SK-N-SH (cell line): ENCODE measurements at regions not wholly inside any gene's neighbourhood (a gene's known extent, or its start where the extent isn't known, plus 50 kb on each side); places are given as distances from the start of the nearest gene placed in this dataset.

ENCODE experiments used
- CTCF ChIA-PET: fragments of 300-600, 350-600 bp; formaldehyde crosslinking; extraction: SDS; loops from one replicate; lab custom pipeline; 2021; lab: Yijun Ruan, JAX
- POLR2A ChIA-PET: fragments of 350-600 bp; sonication (Branson Sonifier 250); formaldehyde crosslinking; extraction: SDS; loops from one replicate; lab custom pipeline; 2020; ENCODE audit warnings: antibody characterized with exemption, inconsistent platforms; lab: Yijun Ruan, JAX
- DNase-seq: peaks from one replicate; pipeline ENCODE4 v3.0.0; 2012
- H2AFZ ChIP-seq: fragments of 200-600 bp; sonication (generic); 2 replicates; pipeline ENCODE4 v1.8.1; 2016; ENCODE audit warnings: antibody characterized with exemption, mild to moderate bottlenecking, low read depth
- H3F3A ChIP-seq: fragments of 200-600 bp; sonication (generic); replicated peaks from 2 replicates; pipeline ENCODE3; 2016; ENCODE audit warnings: antibody characterized with exemption, mild to moderate bottlenecking; ENCODE audit not compliant: insufficient read depth
- H3K27ac ChIP-seq, 2 experiments: fragments of 200-500 bp in 1 of 2; fragments of 200-600 bp in 1 of 2; sonication (Bioruptor generic) in 1 of 2; sonication (generic), shearing (Covaris generic) in 1 of 2; 2 replicates each; pipeline versions ENCODE4 v1.5.1 to v1.6.1; 2014 to 2016; ENCODE audit warnings: low read depth in 2 of 2, inconsistent platforms in 1 of 2, low read length in 1 of 2, mild to moderate bottlenecking in 1 of 2, mixed read lengths in 1 of 2
- H3K27me3 ChIP-seq: fragments of 200-600 bp; sonication (generic), shearing (Covaris generic); 2 replicates; pipeline ENCODE4 v1.6.1; 2016; ENCODE audit warnings: mixed run types; ENCODE audit not compliant: insufficient read depth
- H3K36me3 ChIP-seq, 2 experiments: fragments of 200-500 bp in 1 of 2; fragments of 200-600 bp in 1 of 2; sonication (Bioruptor generic) in 1 of 2; sonication (generic) in 1 of 2; replicated peaks in 1 of 2; 2 replicates each; pipeline versions ENCODE3 to v1.5.1; 2014 to 2016; ENCODE audit warnings: low read length in 1 of 2, mild to moderate bottlenecking in 1 of 2; ENCODE audit not compliant: insufficient read depth in 2 of 2, control insufficient read depth in 1 of 2
- H3K4me1 ChIP-seq, 2 experiments: fragments of 200-500 bp in 1 of 2; fragments of 200-600 bp in 1 of 2; sonication (Bioruptor generic) in 1 of 2; sonication (generic), shearing (Covaris generic) in 1 of 2; 2 replicates each; pipeline versions ENCODE4 v1.5.1 to v1.6.1; 2014 to 2016; ENCODE audit warnings: low read depth in 1 of 2, low read length in 1 of 2, mixed run types in 1 of 2; ENCODE audit not compliant: insufficient read depth in 2 of 2, control insufficient read depth in 1 of 2
- H3K4me2 ChIP-seq: fragments of 200-600 bp; sonication (generic), shearing (Covaris generic); 2 replicates; pipeline ENCODE4 v1.6.1; 2017; ENCODE audit warnings: mixed run types
- H3K4me3 ChIP-seq, 2 experiments: fragments of 200-500 bp in 1 of 2; fragments of 200-600 bp in 1 of 2; sonication (Bioruptor generic) in 1 of 2; sonication (generic), shearing (Covaris generic) in 1 of 2; 2 replicates each; pipeline versions ENCODE4 v1.5.1 to v1.8.1; 2014 to 2016; ENCODE audit warnings: low read depth in 2 of 2, inconsistent platforms in 1 of 2, low read length in 1 of 2, mild to moderate bottlenecking in 1 of 2, mixed read lengths in 1 of 2, moderate library complexity in 1 of 2
- H3K79me2 ChIP-seq: fragments of 200-600 bp; sonication (generic); 2 replicates; pipeline ENCODE4 v1.8.1; 2017; ENCODE audit warnings: mild to moderate bottlenecking; ENCODE audit not compliant: insufficient read depth
- H3K9ac ChIP-seq: fragments of 200-600 bp; sonication (generic); 2 replicates; pipeline ENCODE4 v1.6.1; 2017; ENCODE audit warnings: mixed run types
- H3K9me2 ChIP-seq: fragments of 200-600 bp; sonication (generic); 2 replicates; pipeline ENCODE4 v1.6.1; 2017; ENCODE audit warnings: mixed run types
- H3K9me3 ChIP-seq: fragments of 200-600 bp; sonication (generic); 2 replicates; pipeline ENCODE4 v1.6.1; 2017; ENCODE audit warnings: mixed run types, mild to moderate bottlenecking, moderate library complexity
- H4K20me1 ChIP-seq: fragments of 200-600 bp; sonication (generic); 2 replicates; pipeline ENCODE4 v1.6.1; 2017; ENCODE audit warnings: mild to moderate bottlenecking, mixed run types; ENCODE audit not compliant: insufficient read depth
- CHD2 ChIP-seq: fragments of 150-350 bp; IDR thresholded peaks from 2 replicates; pipeline ENCODE4 v1.6.1; 2018; ENCODE audit warnings: low read length; ENCODE audit not compliant: partially characterized antibody
- ELF1 ChIP-seq: IDR thresholded peaks from 2 replicates; pipeline ENCODE4 v1.4.0; 2012
- EP300 ChIP-seq, 2 experiments: IDR thresholded peaks; 2 replicates each; pipeline versions ENCODE4 v1.4.0 to v1.6.1; 2012; ENCODE audit warnings: borderline replicate concordance in 1 of 2, low read depth in 1 of 2, low read length in 1 of 2
- EZH2phosphoT487 ChIP-seq: fragments of 200-600 bp; sonication (generic); IDR thresholded peaks from 2 replicates; pipeline ENCODE4 v1.6.1; 2017; ENCODE audit warnings: low read depth, mixed run types, mild to moderate bottlenecking, antibody characterized with exemption, moderate library complexity, borderline replicate concordance
- FOSL2 ChIP-seq: IDR thresholded peaks from 2 replicates; pipeline ENCODE4 v1.4.0; 2012; ENCODE audit warnings: low read depth, mild to moderate bottlenecking, moderate library complexity, borderline replicate concordance
- FOXJ3 ChIP-seq: sonication (generic); formaldehyde crosslinking; IDR thresholded peaks from 2 replicates; pipeline ENCODE4 v1.5.1; 2020; ENCODE audit warnings: mild to moderate bottlenecking, missing genetic modification reagents
- FOXM1 ChIP-seq: IDR thresholded peaks from 2 replicates; pipeline ENCODE4 v1.4.0; 2012; ENCODE audit warnings: low read depth, mild to moderate bottlenecking
- GABPA ChIP-seq: IDR thresholded peaks from 2 replicates; pipeline ENCODE4 v1.4.0; 2012; ENCODE audit warnings: low read depth, mild to moderate bottlenecking
- JUND ChIP-seq: IDR thresholded peaks from 2 replicates; pipeline ENCODE4 v1.4.0; 2012
- NFIC ChIP-seq: IDR thresholded peaks from 2 replicates; pipeline ENCODE4 v1.4.0; 2012; ENCODE audit warnings: borderline replicate concordance
- NRF1 ChIP-seq: IDR thresholded peaks from 2 replicates; pipeline ENCODE4 v1.6.1; 2012; ENCODE audit warnings: low read depth, mild to moderate bottlenecking, low read length
- PBX3 ChIP-seq: IDR thresholded peaks from 2 replicates; pipeline ENCODE4; 2012
- RAD21 ChIP-seq: IDR thresholded peaks from 2 replicates; pipeline ENCODE4 v1.6.1; 2012; ENCODE audit warnings: mild to moderate bottlenecking, low read length
- TAF1 ChIP-seq: IDR thresholded peaks from 2 replicates; pipeline ENCODE4 v1.6.1; 2012; ENCODE audit warnings: low read depth, mild to moderate bottlenecking, low read length, moderate library complexity, borderline replicate concordance
- TCF12 ChIP-seq: IDR thresholded peaks from 2 replicates; pipeline ENCODE4 v1.4.0; 2012
- TEAD4 ChIP-seq: IDR thresholded peaks from 2 replicates; pipeline ENCODE4 v1.4.0; 2012; ENCODE audit warnings: mild to moderate bottlenecking, borderline replicate concordance; ENCODE audit not compliant: insufficient read depth
- USF1 ChIP-seq: IDR thresholded peaks from 2 replicates; pipeline ENCODE4 v1.4.0; 2012; ENCODE audit warnings: low read depth, borderline replicate concordance
- YY1 ChIP-seq: IDR thresholded peaks from 2 replicates; pipeline ENCODE4 v1.4.0; 2012; ENCODE audit warnings: low read depth, mild to moderate bottlenecking
- ZBTB33 ChIP-seq: IDR thresholded peaks from 2 replicates; pipeline ENCODE4 v1.4.0; 2012; ENCODE audit warnings: low read depth, borderline replicate concordance
- WGBS: methylation state at CpG from one replicate; pipeline ENCODE4 v1.1.6; 2017; ENCODE audit warnings: low lambda C conversion rate; 5-methylcytosine and 5-hydroxymethylcytosine counted together
- TF ChIP-seq, protein P1 (sequence below): IDR thresholded peaks from 2 replicates; pipeline ENCODE4 v1.6.1; 2012; ENCODE audit warnings: mild to moderate bottlenecking, low read depth, low read length, moderate library complexity

GRCh38 chr16:86899151-86899550, 320.8 kb downstream of the FOXL1 start (continued):
- no peak for TF ChIP-seq ZBTB33
- TF ChIP-seq FOSL2 = no peak

DNA sequence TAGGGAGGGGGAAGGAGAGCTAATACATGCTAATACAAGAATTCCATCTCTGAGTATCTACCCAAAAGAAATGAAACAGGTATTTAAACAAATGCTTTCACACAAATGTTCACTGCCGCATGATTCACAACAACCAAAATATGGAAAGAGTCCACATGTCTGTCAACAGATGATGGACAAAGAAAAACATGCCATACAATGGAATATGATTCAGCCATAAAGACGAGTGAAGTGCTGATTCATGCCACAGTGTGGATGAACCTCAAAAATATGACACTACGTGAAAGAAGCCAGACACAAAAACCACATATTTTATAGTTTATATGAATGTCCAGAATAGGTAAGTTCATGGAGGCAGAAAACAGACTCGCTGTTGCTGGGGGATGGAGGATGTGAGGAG, 321.4 kb downstream of the FOXL1 start:
- no peaks in the 10 kb centered on the region for H3F3A ChIP-seq
- POLR2A ChIA-PET = no interaction called here
- no peaks in the 10 kb centered on the region for H3K9me2 ChIP-seq
- H3K4me3 ChIP-seq = no peak overlapping the region
- no peak overlapping the region for H2AFZ ChIP-seq
- DNase-seq = no peak
- no peaks in the 10 kb centered on the region for H3K36me3 ChIP-seq
- CTCF ChIA-PET = no interaction called here
- 28% methylated on average over 4 of the region's 4 CpGs for WGBS
- H3K27ac ChIP-seq = no peak overlapping the region; a peak in 2 of 4 replicates
- H3K27me3 ChIP-seq = peaks cover 17% of the 10 kb centered on the region; the same call in 1 of the 2 replicates
- H3K9ac ChIP-seq = no peak overlapping the region
- no peak overlapping the region for H3K4me2 ChIP-seq
- no peaks in the 10 kb centered on the region for H3K9me3 ChIP-seq
- H3K79me2 ChIP-seq = no peaks in the 10 kb centered on the region
- peaks cover 0 to 10% of the 10 kb centered on the region in 2 experiments; a peak in 1 of 4 replicates for H3K4me1 ChIP-seq
- no peaks in the 10 kb centered on the region for H4K20me1 ChIP-seq
- TF ChIP-seq NFIC (peak; percentile 68), FOXM1 (no peak), JUND (peak; percentile 65; the same call in 1 of the 2 replicates), RAD21 (no peak), TEAD4 (peak; percentile 14; the same call in 1 of the 2 replicates), TAF1 (no peak), EP300 (IDR thresholded peaks at IDR 0.05; ENCODE audit: borderline replicate concordance in 1 of 2, low read depth in 1 of 2, low read length in 1 of 2) (peak in 1 of 2 experiments; percentile 70; a peak in 2 of 4 replicates), PBX3 (peak; percentile 95), USF1 (no peak), YY1 (no peak), CHD2 (no peak), FOSL2 (peak; percentile 48; the same call in 1 of the 2 replicates), ZBTB33 (peak; percentile 50; the same call in 1 of the 2 replicates), FOXJ3 (CRISPR knock-in tag) (no peak), EZH2phosphoT487 (no peak), NRF1 (no peak), GABPA (no peak), ELF1 (no peak), TCF12 (peak; percentile 95)
- TF ChIP-seq, protein P1, sequence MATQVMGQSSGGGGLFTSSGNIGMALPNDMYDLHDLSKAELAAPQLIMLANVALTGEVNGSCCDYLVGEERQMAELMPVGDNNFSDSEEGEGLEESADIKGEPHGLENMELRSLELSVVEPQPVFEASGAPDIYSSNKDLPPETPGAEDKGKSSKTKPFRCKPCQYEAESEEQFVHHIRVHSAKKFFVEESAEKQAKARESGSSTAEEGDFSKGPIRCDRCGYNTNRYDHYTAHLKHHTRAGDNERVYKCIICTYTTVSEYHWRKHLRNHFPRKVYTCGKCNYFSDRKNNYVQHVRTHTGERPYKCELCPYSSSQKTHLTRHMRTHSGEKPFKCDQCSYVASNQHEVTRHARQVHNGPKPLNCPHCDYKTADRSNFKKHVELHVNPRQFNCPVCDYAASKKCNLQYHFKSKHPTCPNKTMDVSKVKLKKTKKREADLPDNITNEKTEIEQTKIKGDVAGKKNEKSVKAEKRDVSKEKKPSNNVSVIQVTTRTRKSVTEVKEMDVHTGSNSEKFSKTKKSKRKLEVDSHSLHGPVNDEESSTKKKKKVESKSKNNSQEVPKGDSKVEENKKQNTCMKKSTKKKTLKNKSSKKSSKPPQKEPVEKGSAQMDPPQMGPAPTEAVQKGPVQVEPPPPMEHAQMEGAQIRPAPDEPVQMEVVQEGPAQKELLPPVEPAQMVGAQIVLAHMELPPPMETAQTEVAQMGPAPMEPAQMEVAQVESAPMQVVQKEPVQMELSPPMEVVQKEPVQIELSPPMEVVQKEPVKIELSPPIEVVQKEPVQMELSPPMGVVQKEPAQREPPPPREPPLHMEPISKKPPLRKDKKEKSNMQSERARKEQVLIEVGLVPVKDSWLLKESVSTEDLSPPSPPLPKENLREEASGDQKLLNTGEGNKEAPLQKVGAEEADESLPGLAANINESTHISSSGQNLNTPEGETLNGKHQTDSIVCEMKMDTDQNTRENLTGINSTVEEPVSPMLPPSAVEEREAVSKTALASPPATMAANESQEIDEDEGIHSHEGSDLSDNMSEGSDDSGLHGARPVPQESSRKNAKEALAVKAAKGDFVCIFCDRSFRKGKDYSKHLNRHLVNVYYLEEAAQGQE = no peak
